Hematopoietic multipotent progenitor cell treated with erythropoietin and hydrocortisone succinate and interleukin-3 and kit ligand, for 17 days (in vitro differentiated cells): ENCODE measurements at regions not wholly inside any gene's neighbourhood (a gene's known extent, or its start where the extent isn't known, plus 50 kb on each side); places are given as distances from the start of the nearest gene placed in this dataset.
"Not testable (repeated sequence)": the region's sequence is repeated elsewhere in the genome, so short reads cannot be mapped to it uniquely, and the experiment has no call there.

Source experiments
- DNase-seq: peaks from one replicate; pipeline ENCODE4 v3.0.0-alpha.2; 2015; ENCODE audit warnings: low spot score

GRCh38 chr7:46071076-46071475 lies 150.0 kb upstream of the IGFBP3 start:
- no peak for DNase-seq

GRCh38 chr7:46068159-46068558 lies 147.1 kb upstream of the IGFBP3 start:
- no peak for DNase-seq

GRCh38 chr7:46059308-46060020 lies 138.4 kb upstream of the IGFBP3 start:
- no peak for DNase-seq

GRCh38 chr7:46058086-46058823 lies 137.2 kb upstream of the IGFBP3 start:
- DNase-seq = no peak

- no peak for DNase-seq
These were observed 133.8 kb upstream of the IGFBP3 start for GRCh38 chr7:46054915-46055314.

GRCh38 chr7:46054272-46054671 lies 133.2 kb upstream of the IGFBP3 start:
- DNase-seq = no peak

GRCh38 chr7:46047581-46047980 lies 126.5 kb upstream of the IGFBP3 start:
- no peak for DNase-seq

GRCh38 chr7:46043338-46043737 lies 122.3 kb upstream of the IGFBP3 start:
- DNase-seq = not testable (repeated sequence)

- not testable (repeated sequence) for DNase-seq
These were observed 118.7 kb upstream of the IGFBP3 start for GRCh38 chr7:46039813-46040212.

- DNase-seq = no peak
These were observed 114.1 kb upstream of the IGFBP3 start for GRCh38 chr7:46035166-46035565.

GRCh38 chr7:46034056-46034768 lies 113.1 kb upstream of the IGFBP3 start:
- DNase-seq = no peak

- no peak for DNase-seq
These were observed 112.5 kb upstream of the IGFBP3 start for GRCh38 chr7:46033592-46033991.

GRCh38 chr7:46032942-46033341 lies 111.9 kb upstream of the IGFBP3 start:
- DNase-seq = no peak

GRCh38 chr7:46032353-46032752 lies 111.3 kb upstream of the IGFBP3 start:
- DNase-seq = no peak

- DNase-seq = no peak
These were observed 108.1 kb upstream of the IGFBP3 start for GRCh38 chr7:46029111-46029704.

- DNase-seq = no peak
These were observed 107.2 kb upstream of the IGFBP3 start for GRCh38 chr7:46028246-46028645.

- DNase-seq = no peak
These were observed 105.7 kb upstream of the IGFBP3 start for GRCh38 chr7:46026741-46027140.

GRCh38 chr7:46024263-46024916 lies 103.3 kb upstream of the IGFBP3 start:
- DNase-seq = no peak

GRCh38 chr7:46022397-46022796 lies 101.3 kb upstream of the IGFBP3 start:
- DNase-seq = no peak

GRCh38 chr7:46015107-46015868 lies 94.2 kb upstream of the IGFBP3 start:
- no peak for DNase-seq

- DNase-seq = no peak
These were observed 90.4 kb upstream of the IGFBP3 start for GRCh38 chr7:46011501-46011900.
